ENCODE measurements at regions not wholly inside any gene's neighbourhood (a gene's known extent, or its start where the extent isn't known, plus 50 kb on each side); places are given as distances from the start of the nearest gene placed in this dataset.

- no peak for TF ChIP-seq CTCF (IDR thresholded peaks at IDR 0.05; ENCODE audit: low read depth, low read length, poor library complexity, severe bottlenecking)
- no peak for TF ChIP-seq EZH2phosphoT487 (IDR thresholded peaks at IDR 0.05; ENCODE audit: borderline replicate concordance, low read length)
Observed at GRCh38 chr2:116250376-116250775, 1564.1 kb upstream of the DDX18 start.
